ENCODE measurements at regions not wholly inside any gene's neighbourhood (a gene's known extent, or its start where the extent isn't known, plus 50 kb on each side); places are given as distances from the start of the nearest gene placed in this dataset.

- Mint-ChIP-seq H3K4me3 (no peak overlapping the region), H3K27ac (no peak overlapping the region), H3K27me3 (no peaks in the 10 kb centered on the region), H3K9me3 (peaks cover 2 to 17% (median 10%) of the 10 kb centered on the region in 3 donors), H3K4me1 (no peaks in the 10 kb centered on the region), H3K36me3 (no peaks in the 10 kb centered on the region)
- H3K4me1 ChIP-seq (ENCODE audit: control insufficient read depth in 1 of 2, extremely low read depth in 1 of 2, insufficient read depth in 2 of 2, low read length in 2 of 2): no peaks in the 10 kb centered on the region
- no CpG with 5 or more reads among the region's 2 CpGs for WGBS (ENCODE audit: insufficient coverage)
- ATAC-seq (replicated peaks in 1 of 4): no peak
- H3K27ac ChIP-seq (ENCODE audit: low read length): no peak overlapping the region
- no peak overlapping the region for H3K4me3 ChIP-seq (ENCODE audit: control insufficient read depth in 1 of 2, extremely low read depth in 1 of 2, low read length in 1 of 2)
- DNase-seq: no peak
- no peaks in the 10 kb centered on the region for H3K9me3 ChIP-seq
- ChIA-PET POLR2A (no interaction called here), CTCF (no interaction called here)
- no peaks in the 10 kb centered on the region for H3K27me3 ChIP-seq (replicated peaks in 1 of 2; ENCODE audit: control insufficient read depth in 2 of 2, extremely low read depth in 1 of 2, insufficient read depth in 2 of 2, low read length in 1 of 2)
- H3K36me3 ChIP-seq (ENCODE audit: control insufficient read depth in 2 of 2, extremely low read depth in 1 of 2, insufficient read depth in 1 of 2, low read length in 1 of 2): no peaks in the 10 kb centered on the region
These were observed 937.0 kb upstream of the PHF14 start for GRCh38 chr7:10036693-10037092.

GRCh38 chr7:10038351-10038750 lies 935.3 kb upstream of the PHF14 start:
- DNase-seq: no peak
- Histone ChIP-seq H3K27ac (ENCODE audit: low read length) (no peak overlapping the region), H3K27me3 (replicated peaks in 1 of 2; ENCODE audit: control insufficient read depth in 2 of 2, extremely low read depth in 1 of 2, insufficient read depth in 2 of 2, low read length in 1 of 2) (no peaks in the 10 kb centered on the region), H3K9me3 (no peaks in the 10 kb centered on the region), H3K4me1 (ENCODE audit: control insufficient read depth in 1 of 2, extremely low read depth in 1 of 2, insufficient read depth in 2 of 2, low read length in 2 of 2) (no peaks in the 10 kb centered on the region), H3K36me3 (ENCODE audit: control insufficient read depth in 2 of 2, extremely low read depth in 1 of 2, insufficient read depth in 1 of 2, low read length in 1 of 2) (no peaks in the 10 kb centered on the region), H3K4me3 (ENCODE audit: control insufficient read depth in 1 of 2, extremely low read depth in 1 of 2, low read length in 1 of 2) (no peak overlapping the region)
- ChIA-PET CTCF (no interaction called here), POLR2A (no interaction called here)
- Mint-ChIP-seq H3K4me3 (no peak overlapping the region), H3K36me3 (no peaks in the 10 kb centered on the region), H3K27me3 (no peaks in the 10 kb centered on the region), H3K9me3 (peaks cover 2 to 17% (median 7%) of the 10 kb centered on the region in 3 donors), H3K27ac (no peak overlapping the region), H3K4me1 (no peaks in the 10 kb centered on the region)
- no peak for ATAC-seq (replicated peaks in 1 of 4)
- no CpG with 5 or more reads among the region's 1 CpG for WGBS (ENCODE audit: insufficient coverage)

DNA sequence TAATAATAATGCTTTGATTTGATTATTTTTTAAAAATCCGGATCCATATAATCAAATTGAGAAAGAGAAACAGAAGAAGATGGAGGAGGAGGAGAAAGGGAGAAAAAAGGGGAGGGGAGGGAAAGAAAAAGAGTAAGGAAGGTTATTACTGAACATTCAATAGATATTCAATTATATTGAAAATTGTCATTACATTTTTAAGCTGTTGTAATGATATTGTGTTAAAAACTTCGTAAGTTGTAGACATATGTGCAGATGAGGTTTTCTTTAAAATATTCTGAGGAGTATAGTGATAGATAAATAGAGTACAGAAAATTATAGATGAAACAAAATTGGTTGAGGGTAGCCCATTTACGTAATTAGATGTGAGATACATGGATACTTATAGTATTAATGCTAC lies 933.0 kb upstream of the PHF14 start:
- DNase-seq: no peak
- Mint-ChIP-seq H3K36me3 (no peaks in the 10 kb centered on the region), H3K27me3 (no peaks in the 10 kb centered on the region), H3K27ac (no peak overlapping the region), H3K4me3 (no peak overlapping the region), H3K9me3 (peaks cover 0 to 7% (median 2%) of the 10 kb centered on the region in 3 donors), H3K4me1 (no peaks in the 10 kb centered on the region)
- Histone ChIP-seq H3K36me3 (ENCODE audit: control insufficient read depth in 2 of 2, extremely low read depth in 1 of 2, insufficient read depth in 1 of 2, low read length in 1 of 2) (no peaks in the 10 kb centered on the region), H3K9me3 (no peaks in the 10 kb centered on the region), H3K4me3 (ENCODE audit: control insufficient read depth in 1 of 2, extremely low read depth in 1 of 2, low read length in 1 of 2) (no peak overlapping the region), H3K27ac (ENCODE audit: low read length) (no peak overlapping the region), H3K4me1 (ENCODE audit: control insufficient read depth in 1 of 2, extremely low read depth in 1 of 2, insufficient read depth in 2 of 2, low read length in 2 of 2) (no peaks in the 10 kb centered on the region), H3K27me3 (replicated peaks in 1 of 2; ENCODE audit: control insufficient read depth in 2 of 2, extremely low read depth in 1 of 2, insufficient read depth in 2 of 2, low read length in 1 of 2) (no peaks in the 10 kb centered on the region)
- ChIA-PET POLR2A (interaction anchor here in 1 of 2 donors (0.6 kb wide), 2 partner anchors 11 to 363 kb away, joined by 3 read pairs; no protein-coding TSS in a partner anchor), CTCF (no interaction called here)
- WGBS (ENCODE audit: insufficient coverage): no CpG with 5 or more reads among the region's 3 CpGs
- no peak for ATAC-seq (replicated peaks in 1 of 4)

DNA sequence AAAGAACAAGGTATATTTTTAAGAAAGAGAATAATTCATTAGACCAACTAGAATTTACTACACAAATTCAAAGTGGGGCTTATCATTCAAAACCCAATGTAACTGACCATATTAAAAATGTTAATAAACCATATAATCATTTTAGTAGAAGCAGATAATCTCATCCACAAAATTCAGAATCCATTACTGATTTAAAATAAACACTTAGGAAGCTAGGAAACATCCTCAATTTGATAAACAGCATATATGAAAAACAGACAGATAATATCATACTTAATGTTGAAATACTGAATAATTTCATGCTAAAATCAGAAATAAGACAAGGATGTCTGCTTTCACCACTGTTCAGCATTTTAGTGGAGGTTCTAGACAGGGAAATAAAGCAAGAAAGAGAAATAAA lies 902.8 kb upstream of the PHF14 start:
- ChIA-PET CTCF (no interaction called here), POLR2A (no interaction called here)
- Mint-ChIP-seq H3K36me3 (no peaks in the 10 kb centered on the region), H3K27me3 (no peaks in the 10 kb centered on the region), H3K4me1 (no peaks in the 10 kb centered on the region), H3K27ac (no peak overlapping the region), H3K4me3 (no peak overlapping the region), H3K9me3 (peaks cover 2 to 13% (median 4%) of the 10 kb centered on the region in 3 donors)
- Histone ChIP-seq H3K36me3 (ENCODE audit: control insufficient read depth in 2 of 2, extremely low read depth in 1 of 2, insufficient read depth in 1 of 2, low read length in 1 of 2) (no peaks in the 10 kb centered on the region), H3K4me1 (ENCODE audit: control insufficient read depth in 1 of 2, extremely low read depth in 1 of 2, insufficient read depth in 2 of 2, low read length in 2 of 2) (no peaks in the 10 kb centered on the region), H3K27me3 (replicated peaks in 1 of 2; ENCODE audit: control insufficient read depth in 2 of 2, extremely low read depth in 1 of 2, insufficient read depth in 2 of 2, low read length in 1 of 2) (no peaks in the 10 kb centered on the region), H3K4me3 (ENCODE audit: control insufficient read depth in 1 of 2, extremely low read depth in 1 of 2, low read length in 1 of 2) (no peak overlapping the region), H3K9me3 (no peaks in the 10 kb centered on the region), H3K27ac (ENCODE audit: low read length) (no peak overlapping the region)
- no peak for ATAC-seq (replicated peaks in 1 of 4)
- no peak for DNase-seq

DNA sequence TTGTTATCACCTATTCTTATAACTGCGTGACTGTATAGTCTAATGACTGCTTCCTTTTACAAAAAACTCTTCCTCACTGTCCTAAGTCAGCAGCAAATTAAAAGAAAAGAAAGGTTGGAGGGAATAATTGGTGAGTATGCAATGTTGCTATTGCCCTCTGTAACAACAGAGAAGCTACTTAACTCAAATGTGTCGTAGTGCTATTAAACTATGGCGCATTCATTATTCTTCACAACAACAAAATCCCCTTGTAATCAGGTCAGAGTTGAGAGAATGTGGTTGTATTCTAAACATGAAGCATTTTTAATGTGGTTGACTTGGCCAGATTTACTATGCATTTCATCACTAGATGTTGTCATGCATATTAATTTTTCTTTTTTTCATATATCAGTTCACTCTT lies 897.8 kb upstream of the PHF14 start:
- ChIA-PET POLR2A (no interaction called here), CTCF (no interaction called here)
- Histone ChIP-seq H3K27ac (ENCODE audit: low read length) (no peak overlapping the region), H3K36me3 (ENCODE audit: control insufficient read depth in 2 of 2, extremely low read depth in 1 of 2, insufficient read depth in 1 of 2, low read length in 1 of 2) (no peaks in the 10 kb centered on the region), H3K4me1 (ENCODE audit: control insufficient read depth in 1 of 2, extremely low read depth in 1 of 2, insufficient read depth in 2 of 2, low read length in 2 of 2) (no peaks in the 10 kb centered on the region), H3K9me3 (no peaks in the 10 kb centered on the region), H3K4me3 (ENCODE audit: control insufficient read depth in 1 of 2, extremely low read depth in 1 of 2, low read length in 1 of 2) (no peak overlapping the region), H3K27me3 (replicated peaks in 1 of 2; ENCODE audit: control insufficient read depth in 2 of 2, extremely low read depth in 1 of 2, insufficient read depth in 2 of 2, low read length in 1 of 2) (no peaks in the 10 kb centered on the region)
- Mint-ChIP-seq H3K36me3 (no peaks in the 10 kb centered on the region), H3K27me3 (no peaks in the 10 kb centered on the region), H3K4me3 (no peak overlapping the region), H3K4me1 (no peaks in the 10 kb centered on the region), H3K9me3 (peaks cover 0 to 9% (median 3%) of the 10 kb centered on the region in 3 donors), H3K27ac (no peak overlapping the region)
- DNase-seq: no peak
- ATAC-seq (replicated peaks in 1 of 4): no peak
- WGBS (ENCODE audit: insufficient coverage): no CpG with 5 or more reads among the region's 3 CpGs

DNA sequence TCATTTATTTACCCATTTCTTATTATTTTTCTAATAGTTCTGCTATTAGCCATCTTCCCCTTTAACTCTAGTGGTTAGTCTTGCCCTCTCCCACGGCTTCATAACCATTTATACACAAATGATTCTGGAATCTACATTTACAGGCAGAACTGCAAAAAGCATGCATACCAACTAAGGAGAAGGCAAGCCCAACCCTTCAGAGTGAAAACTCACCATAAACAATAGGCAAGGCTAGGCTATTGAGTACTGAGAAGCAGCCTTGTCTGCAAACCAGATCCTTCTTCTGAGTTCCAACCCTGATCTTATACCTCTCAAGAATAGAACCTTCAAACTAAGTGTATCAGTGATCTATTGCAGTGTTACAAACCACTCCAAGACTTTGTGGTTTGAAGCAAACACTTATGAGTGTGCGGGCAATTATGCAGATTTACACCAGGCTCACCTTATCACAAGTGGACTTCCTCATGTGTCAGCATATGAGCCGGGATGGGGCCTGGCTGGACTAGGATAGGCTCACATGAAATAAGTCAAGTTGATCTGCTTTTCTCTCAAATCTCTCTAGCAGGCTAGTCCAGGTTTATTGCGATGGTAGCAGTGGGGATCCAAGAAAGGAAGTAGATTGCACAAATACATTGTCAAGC lies 896.9 kb upstream of the PHF14 start:
- DNase-seq (no peak), ATAC-seq (replicated peaks in 1 of 4) (no peak)
- Mint-ChIP-seq H3K27me3 (no peaks in the 10 kb centered on the region), H3K4me1 (no peaks in the 10 kb centered on the region), H3K9me3 (peaks cover 2 to 9% (median 3%) of the 10 kb centered on the region in 3 donors), H3K27ac (no peak overlapping the region), H3K4me3 (no peak overlapping the region), H3K36me3 (no peaks in the 10 kb centered on the region)
- Histone ChIP-seq H3K27me3 (replicated peaks in 1 of 2; ENCODE audit: control insufficient read depth in 2 of 2, extremely low read depth in 1 of 2, insufficient read depth in 2 of 2, low read length in 1 of 2) (no peaks in the 10 kb centered on the region), H3K36me3 (ENCODE audit: control insufficient read depth in 2 of 2, extremely low read depth in 1 of 2, insufficient read depth in 1 of 2, low read length in 1 of 2) (no peaks in the 10 kb centered on the region), H3K4me3 (ENCODE audit: control insufficient read depth in 1 of 2, extremely low read depth in 1 of 2, low read length in 1 of 2) (no peak overlapping the region), H3K9me3 (no peaks in the 10 kb centered on the region), H3K27ac (ENCODE audit: low read length) (no peak overlapping the region), H3K4me1 (ENCODE audit: control insufficient read depth in 1 of 2, extremely low read depth in 1 of 2, insufficient read depth in 2 of 2, low read length in 2 of 2) (no peaks in the 10 kb centered on the region)
- ChIA-PET POLR2A (no interaction called here), CTCF (no interaction called here)
- WGBS (ENCODE audit: insufficient coverage): 63% methylated on average over 3 of the region's 4 CpGs

GRCh38 chr7:10079572-10079971 lies 894.1 kb upstream of the PHF14 start:
- no peak for DNase-seq
- no peaks in the 10 kb centered on the region for H3K27me3 ChIP-seq (replicated peaks in 1 of 2; ENCODE audit: control insufficient read depth in 2 of 2, extremely low read depth in 1 of 2, insufficient read depth in 2 of 2, low read length in 1 of 2)
- POLR2A ChIA-PET: no interaction called here

More at GRCh38 chr7:10079572-10079971, 894.1 kb upstream of the PHF14 start:
- no peaks in the 10 kb centered on the region for H3K27me3 Mint-ChIP-seq
- 81% methylated on average over 4 of the region's 5 CpGs for WGBS (ENCODE audit: insufficient coverage)
- Histone ChIP-seq H3K9me3 (no peaks in the 10 kb centered on the region), H3K4me3 (ENCODE audit: control insufficient read depth in 1 of 2, extremely low read depth in 1 of 2, low read length in 1 of 2) (no peak overlapping the region), H3K36me3 (ENCODE audit: control insufficient read depth in 2 of 2, extremely low read depth in 1 of 2, insufficient read depth in 1 of 2, low read length in 1 of 2) (no peaks in the 10 kb centered on the region), H3K27ac (ENCODE audit: low read length) (no peak overlapping the region), H3K4me1 (ENCODE audit: control insufficient read depth in 1 of 2, extremely low read depth in 1 of 2, insufficient read depth in 2 of 2, low read length in 2 of 2) (no peaks in the 10 kb centered on the region)
- CTCF ChIA-PET: no interaction called here
- H3K27ac Mint-ChIP-seq: no peak overlapping the region
- H3K4me3 Mint-ChIP-seq: no peak overlapping the region
- H3K9me3 Mint-ChIP-seq: peaks cover 2 to 5% (median 3%) of the 10 kb centered on the region in 3 donors
- ATAC-seq (replicated peaks in 1 of 4): no peak
- H3K4me1 Mint-ChIP-seq: no peaks in the 10 kb centered on the region
- no peaks in the 10 kb centered on the region for H3K36me3 Mint-ChIP-seq

All from T-cell (primary cell).